ENCODE measurements at regions not wholly inside any gene's neighbourhood (a gene's known extent, or its start where the extent isn't known, plus 50 kb on each side); places are given as distances from the start of the nearest gene placed in this dataset.

GRCh38 chr7:124310934-124311390, 278.1 kb upstream of the TMEM229A start:
- TF ChIP-seq MLX (CRISPR knock-in tag; IDR thresholded peaks at IDR 0.05), result no peak
- Mint-ChIP-seq H3K9me3 (no peaks in the 10 kb centered on the region), H3K27me3 (ENCODE audit: low read depth) (no peaks in the 10 kb centered on the region), H3K4me3 (no peak overlapping the region), H3K36me3 (no peaks in the 10 kb centered on the region), H3K4me1 (no peaks in the 10 kb centered on the region), H3K27ac (no peak overlapping the region)
- ChIA-PET CTCF (no interaction called here), POLR2A (no interaction called here)
- DNase-seq (ENCODE audit: low spot score), result no peak
- ATAC-seq, result no peak

GRCh38 chr7:124308384-124308783, 275.5 kb upstream of the TMEM229A start:
- no peaks in the 10 kb centered on the region for H3K4me1 Mint-ChIP-seq
- H3K36me3 Mint-ChIP-seq, result no peaks in the 10 kb centered on the region
- H3K27me3 Mint-ChIP-seq (ENCODE audit: low read depth), result no peaks in the 10 kb centered on the region
- peaks cover 8% of the 10 kb centered on the region for H3K9me3 Mint-ChIP-seq
- no peak overlapping the region for H3K27ac Mint-ChIP-seq
- DNase-seq (ENCODE audit: low spot score), result no peak
- no peak for ATAC-seq
- H3K4me3 Mint-ChIP-seq, result no peak overlapping the region
- ChIA-PET CTCF (no interaction called here), POLR2A (no interaction called here)
- no peak for TF ChIP-seq OVOL2 (CRISPR knock-in tag; IDR thresholded peaks at IDR 0.05; ENCODE audit: borderline replicate concordance)

DNA sequence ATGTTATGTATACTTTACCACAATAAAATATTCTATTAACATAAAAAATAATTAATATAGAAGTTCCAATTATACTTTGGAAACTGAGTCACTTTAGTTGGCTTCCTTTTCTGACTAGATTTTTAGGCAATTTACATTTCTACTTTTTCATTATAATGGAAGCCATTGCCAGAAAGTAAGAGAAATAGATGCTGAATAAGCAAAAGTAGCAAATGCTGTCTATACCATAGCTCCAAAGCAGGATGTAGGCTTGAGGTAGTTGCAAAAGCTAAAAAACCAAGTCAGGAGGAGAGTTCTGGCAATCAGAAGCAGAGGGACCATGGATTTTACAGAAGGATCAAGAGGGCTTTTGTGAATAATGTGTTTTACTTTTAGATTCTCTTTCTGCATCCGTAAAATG, 262.4 kb upstream of the TMEM229A start:
- Mint-ChIP-seq H3K4me3 (no peak overlapping the region), H3K36me3 (no peaks in the 10 kb centered on the region), H3K9me3 (peaks cover 8% of the 10 kb centered on the region; the same call in 1 of the 2 replicates), H3K4me1 (no peaks in the 10 kb centered on the region), H3K27me3 (ENCODE audit: low read depth) (no peaks in the 10 kb centered on the region), H3K27ac (no peak overlapping the region)
- ChIA-PET CTCF (no interaction called here), POLR2A (no interaction called here)
- TF ChIP-seq KAT7 (CRISPR knock-in tag; IDR thresholded peaks at IDR 0.05; ENCODE audit: borderline replicate concordance), result no peak
- TF ChIP-seq FOXK1 (CRISPR knock-in tag; IDR thresholded peaks at IDR 0.05), result no peak
- no peak for TF ChIP-seq CBFB (CRISPR knock-in tag; IDR thresholded peaks at IDR 0.05; ENCODE audit: low read depth)
- no peak for TF ChIP-seq FOXP4 (CRISPR knock-in tag; IDR thresholded peaks at IDR 0.05)
- TF ChIP-seq, protein P1, sequence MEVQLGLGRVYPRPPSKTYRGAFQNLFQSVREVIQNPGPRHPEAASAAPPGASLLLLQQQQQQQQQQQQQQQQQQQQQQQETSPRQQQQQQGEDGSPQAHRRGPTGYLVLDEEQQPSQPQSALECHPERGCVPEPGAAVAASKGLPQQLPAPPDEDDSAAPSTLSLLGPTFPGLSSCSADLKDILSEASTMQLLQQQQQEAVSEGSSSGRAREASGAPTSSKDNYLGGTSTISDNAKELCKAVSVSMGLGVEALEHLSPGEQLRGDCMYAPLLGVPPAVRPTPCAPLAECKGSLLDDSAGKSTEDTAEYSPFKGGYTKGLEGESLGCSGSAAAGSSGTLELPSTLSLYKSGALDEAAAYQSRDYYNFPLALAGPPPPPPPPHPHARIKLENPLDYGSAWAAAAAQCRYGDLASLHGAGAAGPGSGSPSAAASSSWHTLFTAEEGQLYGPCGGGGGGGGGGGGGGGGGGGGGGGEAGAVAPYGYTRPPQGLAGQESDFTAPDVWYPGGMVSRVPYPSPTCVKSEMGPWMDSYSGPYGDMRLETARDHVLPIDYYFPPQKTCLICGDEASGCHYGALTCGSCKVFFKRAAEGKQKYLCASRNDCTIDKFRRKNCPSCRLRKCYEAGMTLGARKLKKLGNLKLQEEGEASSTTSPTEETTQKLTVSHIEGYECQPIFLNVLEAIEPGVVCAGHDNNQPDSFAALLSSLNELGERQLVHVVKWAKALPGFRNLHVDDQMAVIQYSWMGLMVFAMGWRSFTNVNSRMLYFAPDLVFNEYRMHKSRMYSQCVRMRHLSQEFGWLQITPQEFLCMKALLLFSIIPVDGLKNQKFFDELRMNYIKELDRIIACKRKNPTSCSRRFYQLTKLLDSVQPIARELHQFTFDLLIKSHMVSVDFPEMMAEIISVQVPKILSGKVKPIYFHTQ (CRISPR knock-in tag; IDR thresholded peaks at IDR 0.05), result no peak
- TF ChIP-seq CREB1 (CRISPR knock-in tag; IDR thresholded peaks at IDR 0.05), result no peak
- no peak for TF ChIP-seq OVOL2 (CRISPR knock-in tag; IDR thresholded peaks at IDR 0.05; ENCODE audit: borderline replicate concordance)
- no peak for TF ChIP-seq ZNF416 (CRISPR knock-in tag; IDR thresholded peaks at IDR 0.05)
- no peak for TF ChIP-seq RELA (CRISPR knock-in tag; IDR thresholded peaks at IDR 0.05; ENCODE audit: borderline replicate concordance)
- TF ChIP-seq SOX15 (CRISPR knock-in tag; IDR thresholded peaks at IDR 0.05), result no peak
- TF ChIP-seq, protein P2, sequence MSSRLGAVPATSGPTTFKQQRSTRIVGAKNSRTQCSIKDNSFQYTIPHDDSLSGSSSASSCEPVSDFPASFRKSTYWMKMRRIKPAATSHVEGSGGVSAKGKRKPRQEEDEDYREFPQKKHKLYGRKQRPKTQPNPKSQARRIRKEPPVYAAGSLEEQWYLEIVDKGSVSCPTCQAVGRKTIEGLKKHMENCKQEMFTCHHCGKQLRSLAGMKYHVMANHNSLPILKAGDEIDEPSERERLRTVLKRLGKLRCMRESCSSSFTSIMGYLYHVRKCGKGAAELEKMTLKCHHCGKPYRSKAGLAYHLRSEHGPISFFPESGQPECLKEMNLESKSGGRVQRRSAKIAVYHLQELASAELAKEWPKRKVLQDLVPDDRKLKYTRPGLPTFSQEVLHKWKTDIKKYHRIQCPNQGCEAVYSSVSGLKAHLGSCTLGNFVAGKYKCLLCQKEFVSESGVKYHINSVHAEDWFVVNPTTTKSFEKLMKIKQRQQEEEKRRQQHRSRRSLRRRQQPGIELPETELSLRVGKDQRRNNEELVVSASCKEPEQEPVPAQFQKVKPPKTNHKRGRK (CRISPR knock-in tag; IDR thresholded peaks at IDR 0.05; ENCODE audit: borderline replicate concordance), result no peak
- no peak for TF ChIP-seq SP1 (CRISPR knock-in tag; conservative IDR thresholded peaks at IDR 0.05)
- no peak for TF ChIP-seq MYBL2 (CRISPR knock-in tag; IDR thresholded peaks at IDR 0.05)
- no peak for TF ChIP-seq TEAD1 (CRISPR knock-in tag; IDR thresholded peaks at IDR 0.05)
- no peak for TF ChIP-seq NR2C2 (CRISPR knock-in tag; IDR thresholded peaks at IDR 0.05)
- no peak for TF ChIP-seq IRF2 (CRISPR knock-in tag; IDR thresholded peaks at IDR 0.05; ENCODE audit: borderline replicate concordance, low read depth)
- TF ChIP-seq ZNF317 (CRISPR knock-in tag; IDR thresholded peaks at IDR 0.05; ENCODE audit: borderline replicate concordance, low read depth), result no peak
- no peak for TF ChIP-seq NR3C1 (CRISPR knock-in tag; conservative IDR thresholded peaks at IDR 0.05; ENCODE audit: low read depth)
- TF ChIP-seq ZNF138 (CRISPR knock-in tag; conservative IDR thresholded peaks at IDR 0.05), result no peak
- ATAC-seq (no peak), DNase-seq (ENCODE audit: low spot score) (no peak)

All from WTC11 (cell line).